ENCODE measurements at regions not wholly inside any gene's neighbourhood (a gene's known extent, or its start where the extent isn't known, plus 50 kb on each side); places are given as distances from the start of the nearest gene placed in this dataset.

- POLR2A ChIA-PET = no interaction called here
- Histone ChIP-seq H3K4me1 (no peaks in the 10 kb centered on the region), H3K9me3 (no peaks in the 10 kb centered on the region), H3K4me3 (ENCODE audit: low read depth, low read length) (no peak overlapping the region), H3K27me3 (replicated peaks; ENCODE audit: control insufficient read depth, insufficient read depth, low read length) (no peaks in the 10 kb centered on the region), H3K36me3 (ENCODE audit: control insufficient read depth, insufficient read depth, low read length) (no peaks in the 10 kb centered on the region)
- Mint-ChIP-seq H3K4me3 (ENCODE audit: unreplicated experiment) (no peak overlapping the region), H3K9me3 (ENCODE audit: unreplicated experiment) (no peaks in the 10 kb centered on the region), H3K4me1 (ENCODE audit: low read depth, unreplicated experiment) (no peaks in the 10 kb centered on the region), H3K27me3 (ENCODE audit: insufficient read depth, unreplicated experiment) (no peaks in the 10 kb centered on the region), H3K36me3 (ENCODE audit: insufficient read depth, unreplicated experiment) (no peaks in the 10 kb centered on the region), H3K27ac (ENCODE audit: unreplicated experiment) (no peak overlapping the region)
- no TSS peak for BruUV-seq (replicated peaks)
- DNase-seq = no peak
- CTCF ChIA-PET = no interaction called here
- no peak for TF ChIP-seq CTCF (IDR thresholded peaks at IDR 0.05; ENCODE audit: insufficient read depth in 1 of 2, low read depth in 1 of 2, low read length in 1 of 2, severe bottlenecking in 1 of 2, unreplicated experiment in 1 of 2)
- intact Hi-C loops (cut with micrococcal nuclease; ENCODE audit: unreplicated experiment) = loop anchor here (1.0 to 5.0 kb wide), 2 partner anchors 364 to 415 kb away; no protein-coding TSS in a partner anchor
These were observed 86.9 kb upstream of the FAT3 start for GRCh38 chr11:92137747-92138146.

DNA sequence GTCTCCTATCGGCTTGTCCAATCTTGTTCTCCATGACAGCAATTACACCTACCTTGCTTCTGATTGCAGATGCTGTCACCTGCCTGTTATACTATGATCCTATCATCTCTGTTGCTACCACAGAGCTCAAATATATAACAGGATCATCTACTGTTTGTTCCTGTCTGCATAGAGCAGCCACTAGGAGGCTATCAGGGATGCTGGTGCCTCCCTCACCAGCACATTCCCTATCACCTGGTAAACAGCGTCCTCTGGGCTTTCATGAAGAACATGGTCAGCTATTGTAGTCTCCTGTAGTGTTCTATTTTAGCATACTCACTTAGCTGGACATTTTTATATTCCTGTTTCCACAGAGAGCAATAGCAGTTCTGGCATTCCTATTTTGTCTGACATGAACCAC is 87.8 kb upstream of the FAT3 start:
- no peaks in the 10 kb centered on the region for H3K4me1 ChIP-seq
- no TSS peak for BruUV-seq (replicated peaks)
- DNase-seq = peak in 1 of 2 experiments; percentile 39
- no peaks in the 10 kb centered on the region for H3K4me1 Mint-ChIP-seq (ENCODE audit: low read depth, unreplicated experiment)
- H3K27ac Mint-ChIP-seq (ENCODE audit: unreplicated experiment) = no peak overlapping the region
- TF ChIP-seq CTCF (IDR thresholded peaks at IDR 0.05; ENCODE audit: insufficient read depth in 1 of 2, low read depth in 1 of 2, low read length in 1 of 2, severe bottlenecking in 1 of 2, unreplicated experiment in 1 of 2) = peak; percentile 31 to 68
- no peaks in the 10 kb centered on the region for H3K27me3 Mint-ChIP-seq (ENCODE audit: insufficient read depth, unreplicated experiment)
- no peak overlapping the region for H3K4me3 ChIP-seq (ENCODE audit: low read depth, low read length)
- no peaks in the 10 kb centered on the region for H3K9me3 ChIP-seq
- CTCF ChIA-PET = interaction anchor here (0.8 kb wide), 1 partner anchor 750 kb away, joined by 3 read pairs; no protein-coding TSS in a partner anchor
- no peaks in the 10 kb centered on the region for H3K27me3 ChIP-seq (replicated peaks; ENCODE audit: control insufficient read depth, insufficient read depth, low read length)
- intact Hi-C loops (cut with micrococcal nuclease; ENCODE audit: unreplicated experiment) = loop anchor here (1.0 to 5.0 kb wide), 2 partner anchors 363 to 416 kb away; no protein-coding TSS in a partner anchor
- no peaks in the 10 kb centered on the region for H3K36me3 Mint-ChIP-seq (ENCODE audit: insufficient read depth, unreplicated experiment)
- no peaks in the 10 kb centered on the region for H3K9me3 Mint-ChIP-seq (ENCODE audit: unreplicated experiment)
- POLR2A ChIA-PET = no interaction called here
- H3K36me3 ChIP-seq (ENCODE audit: control insufficient read depth, insufficient read depth, low read length) = no peaks in the 10 kb centered on the region
- H3K4me3 Mint-ChIP-seq (ENCODE audit: unreplicated experiment) = no peak overlapping the region

- Mint-ChIP-seq H3K4me1 (ENCODE audit: low read depth, unreplicated experiment) (no peaks in the 10 kb centered on the region), H3K36me3 (ENCODE audit: insufficient read depth, unreplicated experiment) (no peaks in the 10 kb centered on the region), H3K27me3 (ENCODE audit: insufficient read depth, unreplicated experiment) (no peaks in the 10 kb centered on the region), H3K4me3 (ENCODE audit: unreplicated experiment) (no peak overlapping the region), H3K27ac (ENCODE audit: unreplicated experiment) (no peak overlapping the region), H3K9me3 (ENCODE audit: unreplicated experiment) (no peaks in the 10 kb centered on the region)
- no peak overlapping the region for H3K4me3 ChIP-seq (ENCODE audit: low read depth, low read length)
- intact Hi-C loops (cut with micrococcal nuclease; ENCODE audit: unreplicated experiment) = no loop called here
- POLR2A ChIA-PET = no interaction called here
- no peak for DNase-seq
- H3K36me3 ChIP-seq (ENCODE audit: control insufficient read depth, insufficient read depth, low read length) = no peaks in the 10 kb centered on the region
- no TSS peak for BruUV-seq (replicated peaks)
- CTCF ChIA-PET = no interaction called here
- no peak for TF ChIP-seq CTCF (IDR thresholded peaks at IDR 0.05; ENCODE audit: insufficient read depth in 1 of 2, low read depth in 1 of 2, low read length in 1 of 2, severe bottlenecking in 1 of 2, unreplicated experiment in 1 of 2)
- no peaks in the 10 kb centered on the region for H3K4me1 ChIP-seq
- H3K9me3 ChIP-seq = no peaks in the 10 kb centered on the region
- no peaks in the 10 kb centered on the region for H3K27me3 ChIP-seq (replicated peaks; ENCODE audit: control insufficient read depth, insufficient read depth, low read length)
These were observed 93.2 kb upstream of the FAT3 start for GRCh38 chr11:92131289-92131865.

Data from Caco-2 (cell line).